Mononuclear cell (primary cell): ENCODE measurements at regions not wholly inside any gene's neighbourhood (a gene's known extent, or its start where the extent isn't known, plus 50 kb on each side); places are given as distances from the start of the nearest gene placed in this dataset.
"Not testable (repeated sequence)": the region's sequence is repeated elsewhere in the genome, so short reads cannot be mapped to it uniquely, and the experiment has no call there.

ENCODE experiments used
- H3K27me3 ChIP-seq: 2 replicates; pipeline ENCODE4 v1.6.0; 2011; ENCODE audit warnings: low read length, control low read depth; ENCODE audit not compliant: insufficient read depth
- H3K4me1 ChIP-seq: 2 replicates; pipeline ENCODE4 v1.5.1; 2011; ENCODE audit warnings: mild to moderate bottlenecking, low read length, control low read depth; ENCODE audit not compliant: insufficient read depth
- H3K4me3 ChIP-seq: 2 replicates; pipeline ENCODE4 v1.5.1; 2011; ENCODE audit warnings: mild to moderate bottlenecking, low read length, moderate library complexity
- H3K9me3 ChIP-seq: 2 replicates; pipeline ENCODE4 v1.5.1; 2011; ENCODE audit warnings: low read depth, mild to moderate bottlenecking, control low read depth, low read length

DNA sequence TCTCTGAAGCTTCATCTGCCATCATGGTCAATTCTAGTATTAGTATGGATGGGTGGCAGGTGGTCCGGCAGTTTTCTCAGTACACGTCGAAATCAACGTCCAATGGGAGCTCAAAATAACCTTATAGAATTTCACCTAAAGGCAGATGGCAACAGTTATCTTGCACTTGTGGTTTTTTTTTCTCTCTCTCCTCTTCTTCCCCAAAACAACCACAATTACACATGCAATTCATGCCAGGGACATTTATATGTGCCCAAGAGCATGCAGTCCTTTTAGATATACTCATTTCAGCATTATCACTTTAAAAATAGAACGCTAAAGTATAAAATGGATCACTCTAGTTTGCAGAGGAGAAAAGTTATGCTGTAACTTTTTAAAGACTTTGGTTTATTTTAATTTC lies 1428.9 kb upstream of the WWC1 start:
- no peaks in the 10 kb centered on the region for H3K4me1 ChIP-seq

GRCh38 chr5:166865206-166865605 lies 1426.2 kb upstream of the WWC1 start:
- no peak overlapping the region for H3K4me3 ChIP-seq
- no peaks in the 10 kb centered on the region for H3K9me3 ChIP-seq
- no peaks in the 10 kb centered on the region for H3K4me1 ChIP-seq
- H3K27me3 ChIP-seq: no peaks in the 10 kb centered on the region

More for the DNA sequence above, 1428.9 kb upstream of the WWC1 start:
- H3K9me3 ChIP-seq: no peaks in the 10 kb centered on the region
- H3K27me3 ChIP-seq: no peaks in the 10 kb centered on the region
- no peak overlapping the region for H3K4me3 ChIP-seq

GRCh38 chr5:166880456-166880855 lies 1411.0 kb upstream of the WWC1 start:
- no peak overlapping the region for H3K4me3 ChIP-seq
- no peaks in the 10 kb centered on the region for H3K27me3 ChIP-seq
- H3K9me3 ChIP-seq: no peaks in the 10 kb centered on the region

GRCh38 chr5:166881802-166882201 lies 1409.6 kb upstream of the WWC1 start:
- H3K27me3 ChIP-seq: no peaks in the 10 kb centered on the region
- no peak overlapping the region for H3K4me3 ChIP-seq
- no peaks in the 10 kb centered on the region for H3K4me1 ChIP-seq
- no peaks in the 10 kb centered on the region for H3K9me3 ChIP-seq

More at GRCh38 chr5:166880456-166880855, 1411.0 kb upstream of the WWC1 start:
- no peaks in the 10 kb centered on the region for H3K4me1 ChIP-seq

DNA sequence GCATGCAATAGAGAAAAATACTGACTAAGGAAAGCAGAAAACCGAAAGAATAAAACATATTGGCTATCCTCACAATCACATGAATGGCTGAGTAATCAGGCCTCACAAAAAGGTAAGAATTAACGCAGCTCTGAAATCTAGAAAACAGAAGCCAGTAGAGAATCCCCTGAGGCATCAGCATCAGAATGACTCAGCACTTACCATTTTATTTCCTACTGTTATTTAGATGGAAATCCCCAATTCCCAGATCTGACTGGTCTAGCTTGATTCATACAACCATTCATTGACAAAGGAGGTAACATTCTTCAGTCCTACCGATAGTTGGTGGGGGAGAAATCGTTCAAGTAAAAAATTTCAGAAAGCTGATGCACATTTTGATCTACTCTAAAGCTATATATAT lies 1408.4 kb upstream of the WWC1 start:
- no peaks in the 10 kb centered on the region for H3K27me3 ChIP-seq

DNA sequence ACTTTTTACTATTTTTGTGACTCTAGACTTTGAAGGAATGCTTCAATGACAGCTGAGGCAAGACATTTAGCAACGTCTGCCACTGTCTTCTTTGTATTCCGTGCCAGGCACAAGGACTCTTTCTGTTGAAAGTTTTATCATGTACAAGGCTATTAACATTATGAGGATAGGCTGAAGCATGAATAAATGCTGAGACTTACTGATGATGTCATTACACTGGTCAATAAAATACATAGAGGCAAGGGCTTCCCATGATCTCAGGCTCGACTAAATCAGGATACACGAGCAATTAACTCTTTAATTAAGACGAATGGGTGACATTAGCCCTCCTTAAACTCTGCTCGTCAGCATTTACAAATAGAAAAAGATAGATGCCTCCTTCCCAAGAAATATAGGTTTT lies 1393.3 kb upstream of the WWC1 start:
- Histone ChIP-seq H3K9me3 (no peaks in the 10 kb centered on the region), H3K4me1 (no peaks in the 10 kb centered on the region), H3K27me3 (no peaks in the 10 kb centered on the region), H3K4me3 (no peak overlapping the region)

More for the DNA sequence above, 1408.4 kb upstream of the WWC1 start:
- Histone ChIP-seq H3K4me1 (no peaks in the 10 kb centered on the region), H3K4me3 (no peak overlapping the region), H3K9me3 (no peaks in the 10 kb centered on the region)

GRCh38 chr5:166899343-166899742 lies 1392.1 kb upstream of the WWC1 start:
- Histone ChIP-seq H3K4me1 (no peaks in the 10 kb centered on the region), H3K9me3 (no peaks in the 10 kb centered on the region), H3K27me3 (no peaks in the 10 kb centered on the region), H3K4me3 (no peak overlapping the region)

DNA sequence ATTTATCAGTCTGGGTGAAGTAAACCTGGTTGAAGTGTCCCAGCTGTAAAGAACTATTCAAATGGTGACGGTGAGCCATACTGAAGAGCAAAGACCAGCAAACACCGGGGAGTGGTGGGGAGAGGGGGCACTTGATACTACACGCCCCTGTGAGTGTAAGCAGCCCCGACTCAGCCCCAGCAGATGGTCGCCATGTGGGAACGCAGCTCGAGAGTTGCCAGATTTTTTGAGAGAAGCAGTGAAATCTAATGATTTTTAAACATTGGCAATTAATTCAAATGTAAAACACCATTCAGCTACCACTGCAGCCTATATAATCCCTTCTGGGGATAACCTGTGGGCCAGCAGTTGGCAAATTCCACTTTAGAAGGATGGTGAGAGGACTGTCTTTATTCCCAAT lies 1386.9 kb upstream of the WWC1 start:
- no peak overlapping the region for H3K4me3 ChIP-seq
- H3K27me3 ChIP-seq: no peaks in the 10 kb centered on the region
- no peaks in the 10 kb centered on the region for H3K9me3 ChIP-seq
- no peaks in the 10 kb centered on the region for H3K4me1 ChIP-seq

- Histone ChIP-seq H3K4me3 (no peak overlapping the region), H3K27me3 (no peaks in the 10 kb centered on the region), H3K4me1 (no peaks in the 10 kb centered on the region), H3K9me3 (no peaks in the 10 kb centered on the region)
These were observed 1384.3 kb upstream of the WWC1 start for GRCh38 chr5:166906991-166907713.

DNA sequence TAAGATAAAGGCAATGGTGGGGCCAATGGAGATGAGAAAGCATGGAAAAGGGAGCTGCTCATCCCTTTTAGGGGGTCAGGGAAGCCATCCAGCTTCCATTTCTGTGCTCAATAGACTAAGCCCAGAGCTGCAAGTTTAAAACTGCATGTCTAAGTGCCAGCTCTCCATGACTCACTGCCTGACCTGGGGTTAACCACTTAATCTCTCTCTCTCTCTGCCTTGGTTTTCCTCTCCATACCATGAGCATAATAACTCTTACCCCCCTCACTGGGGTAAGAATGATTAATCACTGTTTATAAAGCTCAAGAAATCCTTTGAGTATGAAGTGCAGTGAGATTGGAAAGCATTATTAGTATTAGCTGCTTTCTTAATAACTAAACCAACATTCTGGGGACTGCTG lies 1382.4 kb upstream of the WWC1 start:
- H3K4me3 ChIP-seq: no peak overlapping the region

GRCh38 chr5:166909926-166910325 lies 1381.5 kb upstream of the WWC1 start:
- Histone ChIP-seq H3K4me3 (no peak overlapping the region), H3K27me3 (no peaks in the 10 kb centered on the region), H3K4me1 (no peaks in the 10 kb centered on the region), H3K9me3 (no peaks in the 10 kb centered on the region)

More for the DNA sequence above, 1382.4 kb upstream of the WWC1 start:
- no peaks in the 10 kb centered on the region for H3K9me3 ChIP-seq
- H3K27me3 ChIP-seq: no peaks in the 10 kb centered on the region
- H3K4me1 ChIP-seq: no peaks in the 10 kb centered on the region

- Histone ChIP-seq H3K9me3 (no peaks in the 10 kb centered on the region), H3K4me3 (no peak overlapping the region)
These were observed 1380.5 kb upstream of the WWC1 start for GRCh38 chr5:166910995-166911394.

GRCh38 chr5:166916021-166916420 lies 1375.4 kb upstream of the WWC1 start:
- no peaks in the 10 kb centered on the region for H3K4me1 ChIP-seq
- no peaks in the 10 kb centered on the region for H3K9me3 ChIP-seq
- H3K4me3 ChIP-seq: no peak overlapping the region
- H3K27me3 ChIP-seq: no peaks in the 10 kb centered on the region

More at GRCh38 chr5:166910995-166911394, 1380.5 kb upstream of the WWC1 start:
- Histone ChIP-seq H3K27me3 (no peaks in the 10 kb centered on the region), H3K4me1 (no peaks in the 10 kb centered on the region)

DNA sequence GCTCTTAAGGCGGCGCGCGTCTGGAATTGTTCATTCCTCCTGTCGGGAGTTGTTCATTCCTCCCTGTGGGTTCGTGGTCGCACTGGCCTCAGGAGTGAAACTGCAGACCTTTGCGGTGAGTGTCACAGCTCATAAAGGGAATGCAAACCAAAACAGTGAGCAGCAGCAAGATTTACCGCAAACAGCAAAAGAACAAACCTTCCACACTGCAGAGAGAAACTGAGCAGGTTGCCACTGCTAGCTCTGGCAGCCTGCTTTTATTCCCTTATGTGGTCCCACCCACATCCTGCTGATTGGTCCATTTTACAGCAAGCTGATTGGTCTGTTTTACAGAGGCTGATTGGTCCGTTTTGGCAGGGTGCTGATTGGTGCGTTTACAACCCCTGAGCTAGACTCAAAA lies 1365.3 kb upstream of the WWC1 start:
- no peaks in the 10 kb centered on the region for H3K27me3 ChIP-seq
- no peak overlapping the region for H3K4me3 ChIP-seq
- no peaks in the 10 kb centered on the region for H3K4me1 ChIP-seq
- H3K9me3 ChIP-seq: no peaks in the 10 kb centered on the region

DNA sequence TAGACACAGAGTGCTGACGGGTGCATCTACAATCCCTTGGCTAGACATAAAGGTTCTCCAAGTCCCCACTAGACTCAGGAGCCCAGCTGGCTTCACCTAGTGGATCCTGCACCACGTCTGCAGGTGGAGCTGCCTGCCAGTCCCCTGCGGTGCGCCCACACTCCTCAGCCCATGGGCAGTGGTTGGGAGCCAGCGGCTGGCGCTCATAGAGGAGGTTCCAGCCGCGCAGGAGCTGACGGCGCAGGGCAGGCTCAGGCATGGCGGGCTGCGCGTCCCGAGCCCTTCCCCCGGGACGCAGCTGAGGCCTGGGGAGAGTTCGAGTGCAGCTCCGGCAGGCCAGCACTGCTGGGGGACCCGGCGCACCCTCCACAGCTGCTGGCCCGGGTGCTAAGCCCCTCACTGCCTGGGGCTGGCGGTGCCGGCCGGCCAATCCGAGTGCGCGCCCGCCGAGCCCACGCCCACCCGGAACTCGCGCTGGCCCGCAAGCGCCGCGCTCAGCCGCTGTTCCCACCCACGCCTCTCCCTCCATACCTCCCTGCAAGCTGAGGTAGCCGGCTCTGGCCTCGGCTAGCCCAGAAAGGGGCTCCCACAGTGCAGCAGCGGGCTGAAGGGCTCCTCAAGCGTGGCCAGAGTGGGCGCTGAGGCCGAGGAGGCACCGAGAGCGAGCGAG lies 1364.5 kb upstream of the WWC1 start:
- H3K4me3 ChIP-seq, H3K27me3 ChIP-seq, H3K4me1 ChIP-seq, H3K9me3 ChIP-seq: not testable (repeated sequence)

DNA sequence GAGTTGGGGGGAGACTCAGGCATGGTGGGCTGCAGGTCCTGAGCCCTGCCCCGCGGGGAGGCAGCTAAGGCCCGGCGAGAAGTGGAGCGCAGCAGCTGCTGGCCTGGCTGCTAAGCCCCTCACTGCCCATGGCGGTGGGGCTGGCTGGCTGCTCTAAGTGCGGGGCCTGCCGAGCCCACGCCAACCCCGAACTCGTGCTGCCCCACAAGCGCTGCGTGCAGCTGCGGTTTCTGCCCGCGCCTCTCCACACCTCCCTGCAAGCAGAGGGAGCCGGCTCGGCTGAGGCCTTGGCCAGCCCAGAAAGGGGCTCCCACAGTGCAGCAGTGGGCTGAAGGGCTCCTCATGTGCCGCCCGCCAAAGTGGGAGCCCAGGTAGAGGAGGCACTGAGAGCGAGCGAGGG lies 1355.1 kb upstream of the WWC1 start:
- Histone ChIP-seq H3K4me1 (no peaks in the 10 kb centered on the region), H3K4me3 (no peak overlapping the region), H3K9me3 (no peaks in the 10 kb centered on the region), H3K27me3 (no peaks in the 10 kb centered on the region)
